Sigmoid colon (tissue), 6 donors: ENCODE measurements at regions not wholly inside any gene's neighbourhood (a gene's known extent, or its start where the extent isn't known, plus 50 kb on each side); places are given as distances from the start of the nearest gene placed in this dataset.

Experiments
- DNase-seq: peaks from one replicate; pipeline ENCODE4 v3.0.0-alpha.2; 2019
- H3K27ac ChIP-seq, 4 donors: fragments of 200-600 bp; sonication (generic); one replicate each; pipeline ENCODE4 v1.5.1; 2016 to 2019; ENCODE audit warnings: mild to moderate bottlenecking in 1 of 4
- H3K27me3 ChIP-seq, 3 donors: fragments of 200-600 bp; sonication (generic); one replicate each; pipeline ENCODE4 v1.5.1; 2019; ENCODE audit warnings: mild to moderate bottlenecking in 1 of 3
- H3K36me3 ChIP-seq, 4 donors: fragments of 200-600 bp; sonication (generic); one replicate each; pipeline ENCODE4 v1.5.1; 2016 to 2019
- H3K4me1 ChIP-seq, 4 donors: fragments of 200-600 bp; sonication (generic); one replicate each; pipeline ENCODE4 v1.5.1; 2017 to 2019
- H3K4me3 ChIP-seq, 4 donors: fragments of 200-600 bp; sonication (generic); one replicate each; pipeline ENCODE4 v1.5.1; 2017 to 2019; ENCODE audit warnings: mild to moderate bottlenecking in 2 of 4, moderate library complexity in 1 of 4
- H3K9me3 ChIP-seq, 4 donors: fragments of 200-600 bp in 3 of 4; sonication (generic) in 3 of 4; one replicate each; pipeline versions ENCODE4 v1.5.1 to v1.6.1; 2013 to 2019
- EP300 ChIP-seq, 4 donors: sonication (generic); formaldehyde crosslinking; IDR thresholded peaks; one replicate each; pipeline ENCODE4 v1.6.1; 2017; ENCODE audit warnings: antibody characterized with exemption in 4 of 4
- POLR2A ChIP-seq, 2 donors: fragments of 450-650 bp; IDR thresholded peaks; one replicate each; pipeline ENCODE4 v1.6.1; 2016; ENCODE audit warnings: antibody characterized with exemption in 2 of 2, mild to moderate bottlenecking in 2 of 2, moderate library complexity in 2 of 2
- POLR2AphosphoS5 ChIP-seq, 4 donors: sonication (generic); formaldehyde crosslinking; IDR thresholded peaks; one replicate each; pipeline ENCODE4 v1.6.1; 2017; ENCODE audit warnings: antibody characterized with exemption in 4 of 4
- WGBS, 2 donors: extraction: QIAGEN DNeasy Blood & Tissue Kit; methylation state at CpG; one replicate each; pipeline ENCODE4 v1.1.7; 2013; 5-methylcytosine and 5-hydroxymethylcytosine counted together
- intact Hi-C: fragments of 100-400 bp; cut with DNase I; formaldehyde crosslinking; loops from one replicate; pipeline ENCODE4 v1.15.1; 2023
- TF ChIP-seq, protein P1 (sequence below), 4 experiments: fragments of 450-650 bp in 3 of 4; fragments of 200-600 bp in 1 of 4; IDR thresholded peaks; one replicate each; pipeline ENCODE4 v1.5.1; 2016 to 2019; ENCODE audit warnings: antibody characterized with exemption in 4 of 4, mild to moderate bottlenecking in 3 of 4, moderate library complexity in 2 of 4
- donor health status: healthy with polysubstance abuse.
- donor health status: healthy.

- TF ChIP-seq POLR2A (IDR thresholded peaks at IDR 0.05): no peak
- TF ChIP-seq, protein P1, sequence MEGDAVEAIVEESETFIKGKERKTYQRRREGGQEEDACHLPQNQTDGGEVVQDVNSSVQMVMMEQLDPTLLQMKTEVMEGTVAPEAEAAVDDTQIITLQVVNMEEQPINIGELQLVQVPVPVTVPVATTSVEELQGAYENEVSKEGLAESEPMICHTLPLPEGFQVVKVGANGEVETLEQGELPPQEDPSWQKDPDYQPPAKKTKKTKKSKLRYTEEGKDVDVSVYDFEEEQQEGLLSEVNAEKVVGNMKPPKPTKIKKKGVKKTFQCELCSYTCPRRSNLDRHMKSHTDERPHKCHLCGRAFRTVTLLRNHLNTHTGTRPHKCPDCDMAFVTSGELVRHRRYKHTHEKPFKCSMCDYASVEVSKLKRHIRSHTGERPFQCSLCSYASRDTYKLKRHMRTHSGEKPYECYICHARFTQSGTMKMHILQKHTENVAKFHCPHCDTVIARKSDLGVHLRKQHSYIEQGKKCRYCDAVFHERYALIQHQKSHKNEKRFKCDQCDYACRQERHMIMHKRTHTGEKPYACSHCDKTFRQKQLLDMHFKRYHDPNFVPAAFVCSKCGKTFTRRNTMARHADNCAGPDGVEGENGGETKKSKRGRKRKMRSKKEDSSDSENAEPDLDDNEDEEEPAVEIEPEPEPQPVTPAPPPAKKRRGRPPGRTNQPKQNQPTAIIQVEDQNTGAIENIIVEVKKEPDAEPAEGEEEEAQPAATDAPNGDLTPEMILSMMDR (IDR thresholded peaks at IDR 0.05): no peak
- TF ChIP-seq POLR2AphosphoS5 (IDR thresholded peaks at IDR 0.05): no peak
- TF ChIP-seq EP300 (IDR thresholded peaks at IDR 0.05): no peak
- no peak overlapping the region for H3K27ac ChIP-seq
- H3K4me3 ChIP-seq: no peak overlapping the region
- 48 to 63% methylated on average over 3 of the region's 3 CpGs for WGBS, 2 donors
- H3K36me3 ChIP-seq: no peaks in the 10 kb centered on the region
- intact Hi-C loops: no loop called here
- DNase-seq: no peak
- no peaks in the 10 kb centered on the region for H3K9me3 ChIP-seq
- peaks cover 0 to 58% (median 0%) of the 10 kb centered on the region in 3 donors for H3K27me3 ChIP-seq
- H3K4me1 ChIP-seq: no peaks in the 10 kb centered on the region
Observed at GRCh38 chr16:54647725-54648221, 282.9 kb upstream of the IRX5 start.

DNA sequence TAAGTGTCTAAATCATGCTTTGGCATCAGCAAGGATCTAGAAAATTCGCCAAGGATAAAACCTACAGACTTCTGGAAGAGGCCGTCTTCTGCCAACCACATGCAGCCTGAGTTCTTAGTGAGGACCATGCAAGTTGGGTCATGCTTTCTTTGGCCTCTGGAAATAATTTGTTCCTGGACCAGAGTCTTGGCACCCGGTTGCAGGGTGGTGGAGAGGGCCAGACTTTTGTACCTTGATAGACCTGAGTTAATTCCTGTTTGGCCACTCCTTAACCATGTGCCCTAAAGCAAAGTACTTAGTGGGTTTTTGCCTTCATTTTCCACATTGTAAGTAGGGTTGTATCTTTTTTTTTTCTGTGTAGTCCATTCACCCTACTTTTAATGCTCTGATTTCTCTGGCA is 283.4 kb upstream of the IRX5 start:
- TF ChIP-seq POLR2A (IDR thresholded peaks at IDR 0.05) (no peak), POLR2AphosphoS5 (IDR thresholded peaks at IDR 0.05) (no peak)
- TF ChIP-seq, protein P1 (IDR thresholded peaks at IDR 0.05): no peak
- no peaks in the 10 kb centered on the region for H3K4me1 ChIP-seq
- intact Hi-C loops: no loop called here
- H3K9me3 ChIP-seq: no peaks in the 10 kb centered on the region
- no peak overlapping the region for H3K27ac ChIP-seq
- WGBS, 2 donors: 75 to 89% methylated on average over 3 of the region's 3 CpGs
- H3K36me3 ChIP-seq: no peaks in the 10 kb centered on the region
- peaks cover 0 to 55% (median 0%) of the 10 kb centered on the region in 3 donors for H3K27me3 ChIP-seq
- DNase-seq: no peak
- H3K4me3 ChIP-seq: no peak overlapping the region

DNA sequence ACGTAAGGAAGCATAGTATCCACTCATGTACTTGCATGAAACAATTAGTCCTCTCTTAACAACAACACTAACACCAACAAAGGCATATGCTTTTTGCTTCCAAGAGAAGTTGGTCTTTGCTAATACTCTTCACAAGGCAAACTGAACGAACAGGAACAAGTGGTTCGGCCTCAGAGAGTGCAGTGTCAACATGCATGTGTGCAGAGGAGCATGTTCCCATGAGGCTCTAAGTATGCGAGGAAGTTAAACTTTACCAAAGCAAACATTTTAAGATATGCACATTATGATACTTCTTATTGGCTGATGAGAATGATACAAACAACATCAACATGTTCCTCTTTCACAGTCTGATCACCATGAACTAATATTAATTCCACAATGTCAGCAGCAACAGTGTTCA is 285.3 kb upstream of the IRX5 start:
- no peak for DNase-seq
- H3K36me3 ChIP-seq: no peaks in the 10 kb centered on the region
- H3K9me3 ChIP-seq: no peaks in the 10 kb centered on the region
- no peaks in the 10 kb centered on the region for H3K4me1 ChIP-seq
- intact Hi-C loops: no loop called here
- no peak overlapping the region for H3K27ac ChIP-seq
- peaks cover 0 to 42% (median 0%) of the 10 kb centered on the region in 3 donors for H3K27me3 ChIP-seq
- no peak overlapping the region for H3K4me3 ChIP-seq
- TF ChIP-seq, protein P1 (IDR thresholded peaks at IDR 0.05): no peak
- TF ChIP-seq POLR2A (IDR thresholded peaks at IDR 0.05) (no peak), EP300 (IDR thresholded peaks at IDR 0.05) (no peak), POLR2AphosphoS5 (IDR thresholded peaks at IDR 0.05) (no peak)
- WGBS, 2 donors: 38 to 70% methylated on average over 4 of the region's 4 CpGs

DNA sequence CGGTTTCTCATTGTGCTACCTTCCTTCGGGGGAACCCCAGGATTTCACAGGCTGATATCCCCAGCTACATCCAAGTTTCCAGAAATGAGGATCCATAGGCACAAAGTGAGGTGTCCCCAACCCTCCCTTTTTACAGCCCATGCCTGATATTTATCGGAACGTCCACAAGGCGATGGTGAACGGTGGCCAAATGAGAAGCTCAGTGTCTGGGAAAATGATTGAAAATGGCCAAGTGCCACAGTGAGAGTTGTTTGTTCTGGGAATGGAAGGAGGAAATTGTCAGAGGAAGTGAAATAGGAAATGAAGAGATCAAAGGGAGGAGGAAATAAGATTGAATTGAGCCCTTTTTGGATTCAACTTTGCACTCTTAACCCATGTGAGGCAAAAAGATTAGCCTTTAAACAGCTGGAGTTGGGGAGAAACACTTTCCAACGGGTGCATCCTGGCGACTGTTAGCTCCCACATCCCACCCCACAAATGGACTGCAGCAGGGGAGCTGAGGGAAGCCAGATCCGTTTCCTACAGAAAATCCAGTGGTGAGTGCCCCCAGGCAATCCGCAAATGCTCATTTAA is 294.4 kb upstream of the IRX5 start:
- intact Hi-C loops: no loop called here
- TF ChIP-seq EP300 (IDR thresholded peaks at IDR 0.05) (no peak), POLR2A (IDR thresholded peaks at IDR 0.05) (no peak), POLR2AphosphoS5 (IDR thresholded peaks at IDR 0.05) (no peak)
- TF ChIP-seq, protein P1 (IDR thresholded peaks at IDR 0.05): no peak

GRCh38 chr16:54633943-54634362 is 296.7 kb upstream of the IRX5 start:
- 80 to 85% methylated on average over 6 of the region's 6 CpGs for WGBS, 2 donors
- Histone ChIP-seq H3K27me3 (no peaks in the 10 kb centered on the region), H3K36me3 (no peaks in the 10 kb centered on the region), H3K9me3 (no peaks in the 10 kb centered on the region), H3K4me3 (no peak overlapping the region), H3K27ac (no peak overlapping the region), H3K4me1 (no peaks in the 10 kb centered on the region)
- intact Hi-C loops: no loop called here
- TF ChIP-seq POLR2A (IDR thresholded peaks at IDR 0.05) (no peak), POLR2AphosphoS5 (IDR thresholded peaks at IDR 0.05) (no peak), EP300 (IDR thresholded peaks at IDR 0.05) (no peak)
- TF ChIP-seq, protein P1 (IDR thresholded peaks at IDR 0.05): no peak
- no peak for DNase-seq

More for the DNA sequence above, 294.4 kb upstream of the IRX5 start:
- no peak for DNase-seq
- 69 to 80% methylated on average over 10 of the region's 10 CpGs for WGBS, 2 donors
- Histone ChIP-seq H3K4me3 (no peak overlapping the region), H3K27me3 (no peaks in the 10 kb centered on the region), H3K27ac (no peak overlapping the region), H3K9me3 (no peaks in the 10 kb centered on the region), H3K36me3 (no peaks in the 10 kb centered on the region), H3K4me1 (no peaks in the 10 kb centered on the region)
